Liver (tissue), 8 donors: ENCODE measurements at regions not wholly inside any gene's neighbourhood (a gene's known extent, or its start where the extent isn't known, plus 50 kb on each side); places are given as distances from the start of the nearest gene placed in this dataset.

Experiments
- DNase-seq: peaks from one replicate; pipeline ENCODE4 v3.0.0-alpha.2; 2017; ENCODE audit warnings: low spot score
- H3K27ac ChIP-seq, 2 donors: one replicate each; pipeline ENCODE4 v1.7.0; 2013; ENCODE audit warnings: inconsistent platforms in 2 of 2, low read length in 2 of 2, control low read depth in 1 of 2, low read depth in 1 of 2, mild to moderate bottlenecking in 1 of 2
- H3K27me3 ChIP-seq, 4 donors: one replicate each; pipeline versions ENCODE4 v1.6.1 to v1.7.0; 2013; ENCODE audit warnings: low read length in 3 of 4, inconsistent platforms in 1 of 4, mild to moderate bottlenecking in 1 of 4, moderate library complexity in 1 of 4; ENCODE audit not compliant: control insufficient read depth in 4 of 4, insufficient read depth in 4 of 4
- H3K36me3 ChIP-seq, 4 donors: one replicate each; pipeline versions ENCODE4 v1.6.1 to v1.7.0; 2013; ENCODE audit warnings: low read length in 3 of 4, mild to moderate bottlenecking in 3 of 4, low read depth in 1 of 4, moderate library complexity in 1 of 4; ENCODE audit not compliant: control insufficient read depth in 4 of 4, insufficient read depth in 3 of 4
- H3K4me1 ChIP-seq, 4 donors: one replicate each; pipeline versions ENCODE4 v1.6.1 to v1.7.0; 2013; ENCODE audit warnings: low read length in 3 of 4, mild to moderate bottlenecking in 3 of 4, moderate library complexity in 1 of 4; ENCODE audit not compliant: control insufficient read depth in 4 of 4, insufficient read depth in 4 of 4
- H3K4me3 ChIP-seq, 3 donors: one replicate each; pipeline versions ENCODE4 v1.6.1 to v1.7.0; 2013; ENCODE audit warnings: low read length in 3 of 3, control low read depth in 1 of 3, low read depth in 1 of 3, mild to moderate bottlenecking in 1 of 3
- H3K9ac ChIP-seq, 2 donors: one replicate each; pipeline ENCODE4 v1.7.0; 2013; ENCODE audit warnings: low read length in 2 of 2, mild to moderate bottlenecking in 2 of 2, moderate library complexity in 2 of 2, control low read depth in 1 of 2, low read depth in 1 of 2
- H3K9me3 ChIP-seq, 4 donors: one replicate each; pipeline versions ENCODE4 v1.6.1 to v1.7.0; 2013; ENCODE audit warnings: low read length in 3 of 4; ENCODE audit not compliant: control insufficient read depth in 4 of 4
- EGR1 ChIP-seq, 2 donors: IDR thresholded peaks; 2 replicates each; pipeline ENCODE4 v1.6.1; 2016 to 2018; ENCODE audit warnings: antibody characterized with exemption in 2 of 2, low read depth in 2 of 2
- FOXA1 ChIP-seq: IDR thresholded peaks from 2 replicates; pipeline ENCODE4 v1.6.1; 2016; ENCODE audit warnings: antibody characterized with exemption
- FOXA2 ChIP-seq: IDR thresholded peaks from 2 replicates; pipeline ENCODE4 v1.6.1; 2016; ENCODE audit warnings: antibody characterized with exemption
- GABPA ChIP-seq, 2 donors: IDR thresholded peaks in 1 of 2; conservative IDR thresholded peaks in 1 of 2; 2 replicates each; pipeline ENCODE4 v1.6.1; 2016; ENCODE audit warnings: antibody characterized with exemption in 2 of 2, mild to moderate bottlenecking in 1 of 2, moderate library complexity in 1 of 2
- HNF4A ChIP-seq, 2 donors: conservative IDR thresholded peaks; 2 replicates each; pipeline ENCODE4 v1.6.1; 2016; ENCODE audit warnings: antibody characterized with exemption in 2 of 2, mild to moderate bottlenecking in 2 of 2
- HNF4G ChIP-seq: IDR thresholded peaks from 2 replicates; pipeline ENCODE4 v1.6.1; 2016; ENCODE audit warnings: antibody characterized with exemption
- JUND ChIP-seq, 2 donors: IDR thresholded peaks; 2 replicates each; pipeline ENCODE4 v1.6.1; 2016; ENCODE audit warnings: antibody characterized with exemption in 2 of 2
- NR2F2 ChIP-seq: IDR thresholded peaks from 2 replicates; pipeline ENCODE4 v1.6.1; 2016; ENCODE audit warnings: antibody characterized with exemption
- RAD21 ChIP-seq, 2 donors: IDR thresholded peaks; 2 replicates each; pipeline ENCODE4 v1.6.1; 2016; ENCODE audit warnings: antibody characterized with exemption in 2 of 2, mild to moderate bottlenecking in 2 of 2
- RXRA ChIP-seq, 2 donors: IDR thresholded peaks; 2 replicates each; pipeline ENCODE4 v1.6.1; 2017 to 2018; ENCODE audit warnings: antibody characterized with exemption in 2 of 2, mild to moderate bottlenecking in 1 of 2
- SP1 ChIP-seq: IDR thresholded peaks from 2 replicates; pipeline ENCODE4 v1.6.1; 2018; ENCODE audit warnings: antibody characterized with exemption, mild to moderate bottlenecking
- TAF1 ChIP-seq: conservative IDR thresholded peaks from 2 replicates; pipeline ENCODE4 v1.6.1; 2016; ENCODE audit warnings: antibody characterized with exemption, mild to moderate bottlenecking
- YY1 ChIP-seq: IDR thresholded peaks from 2 replicates; pipeline ENCODE4 v1.6.1; 2016; ENCODE audit warnings: antibody characterized with exemption, mild to moderate bottlenecking
- WGBS: extraction: QIAGEN DNeasy Blood & Tissue Kit; methylation state at CpG from one replicate; pipeline ENCODE4 v1.1.7; 2013; 5-methylcytosine and 5-hydroxymethylcytosine counted together
- TF ChIP-seq, protein P1 (sequence below): IDR thresholded peaks from 2 replicates; pipeline ENCODE4 v1.6.1; 2016; ENCODE audit warnings: antibody characterized with exemption
- TF ChIP-seq, protein P2 (sequence below): fragments of 150-350 bp; IDR thresholded peaks from 2 replicates; pipeline ENCODE4 v1.5.1; 2017; ENCODE audit warnings: improper control_type of control experiment, low read depth, low read length; ENCODE audit not compliant: missing input control
- TF ChIP-seq, protein P3 (sequence below): IDR thresholded peaks from 2 replicates; pipeline ENCODE4 v1.6.1; 2016; ENCODE audit warnings: antibody characterized with exemption
- TF ChIP-seq, protein P4 (sequence below): IDR thresholded peaks from 2 replicates; pipeline ENCODE4 v1.6.1; 2016; ENCODE audit warnings: antibody characterized with exemption, mild to moderate bottlenecking
- TF ChIP-seq, protein P5 (sequence below): IDR thresholded peaks from 2 replicates; pipeline ENCODE4 v1.6.1; 2016; ENCODE audit warnings: antibody characterized with exemption
- donor health status: healthy.
- donor health status: healthy.
- donor health status: healthy.
- donor health status: healthy.
- donor health status: healthy.

DNA sequence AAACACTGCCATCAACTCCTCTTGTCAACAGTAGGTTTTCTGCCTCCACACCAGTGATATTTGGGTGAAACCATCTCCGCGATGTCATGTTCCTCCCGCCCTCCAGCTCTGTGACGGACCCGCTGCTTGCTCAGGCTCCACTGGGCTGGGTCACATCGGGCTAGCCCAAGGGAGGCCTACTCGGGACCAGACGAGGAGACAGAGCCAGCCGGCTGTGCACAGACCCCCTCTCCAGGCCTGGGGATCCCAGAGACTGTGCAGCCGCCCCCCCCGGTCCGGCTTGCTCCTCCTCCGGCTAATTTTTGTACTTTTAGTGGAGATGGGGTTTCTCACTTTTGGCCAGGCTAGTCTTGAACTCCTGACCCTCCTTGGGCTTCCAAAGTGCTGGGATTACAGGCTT, 202.4 kb upstream of the PRDM9 start:
- DNase-seq = no peak

DNA sequence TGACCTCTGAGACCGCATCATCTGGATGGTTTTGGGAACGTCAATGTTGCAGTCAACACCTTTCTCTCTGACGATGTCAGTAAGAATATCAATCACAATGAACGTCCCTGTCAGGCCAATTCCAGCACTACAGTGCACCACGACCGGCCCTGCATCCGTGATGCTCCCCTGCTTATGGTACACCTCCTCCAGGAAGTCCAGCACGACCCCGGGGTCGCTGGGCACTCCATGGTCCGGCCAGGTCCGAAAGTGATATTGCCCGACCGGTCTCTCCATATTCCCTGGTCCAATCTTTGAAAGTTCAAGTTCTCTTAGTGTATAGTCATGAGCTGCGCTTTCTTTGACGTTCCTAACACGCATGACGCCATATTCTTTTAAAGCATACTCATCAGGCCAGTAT, 203.6 kb upstream of the PRDM9 start:
- Histone ChIP-seq H3K27me3 (no peaks in the 10 kb centered on the region), H3K36me3 (no peaks in the 10 kb centered on the region), H3K9me3 (no peaks in the 10 kb centered on the region), H3K27ac (no peak overlapping the region), H3K4me1 (no peaks in the 10 kb centered on the region), H3K9ac (no peak overlapping the region), H3K4me3 (no peak overlapping the region)
- TF ChIP-seq JUND (IDR thresholded peaks at IDR 0.05) (no peak), HNF4G (no peak), GABPA (IDR thresholded peaks at IDR 0.05 in 1 of 2, conservative IDR thresholded peaks at IDR 0.05 in 1 of 2) (no peak), YY1 (no peak), RXRA (IDR thresholded peaks at IDR 0.05) (no peak), HNF4A (conservative IDR thresholded peaks at IDR 0.05) (no peak), SP1 (no peak), EGR1 (IDR thresholded peaks at IDR 0.05; ENCODE audit: low read depth in 2 of 2) (no peak), FOXA2 (no peak), TAF1 (no peak), FOXA1 (no peak), RAD21 (IDR thresholded peaks at IDR 0.05) (no peak), NR2F2 (no peak)
- TF ChIP-seq, protein P1, sequence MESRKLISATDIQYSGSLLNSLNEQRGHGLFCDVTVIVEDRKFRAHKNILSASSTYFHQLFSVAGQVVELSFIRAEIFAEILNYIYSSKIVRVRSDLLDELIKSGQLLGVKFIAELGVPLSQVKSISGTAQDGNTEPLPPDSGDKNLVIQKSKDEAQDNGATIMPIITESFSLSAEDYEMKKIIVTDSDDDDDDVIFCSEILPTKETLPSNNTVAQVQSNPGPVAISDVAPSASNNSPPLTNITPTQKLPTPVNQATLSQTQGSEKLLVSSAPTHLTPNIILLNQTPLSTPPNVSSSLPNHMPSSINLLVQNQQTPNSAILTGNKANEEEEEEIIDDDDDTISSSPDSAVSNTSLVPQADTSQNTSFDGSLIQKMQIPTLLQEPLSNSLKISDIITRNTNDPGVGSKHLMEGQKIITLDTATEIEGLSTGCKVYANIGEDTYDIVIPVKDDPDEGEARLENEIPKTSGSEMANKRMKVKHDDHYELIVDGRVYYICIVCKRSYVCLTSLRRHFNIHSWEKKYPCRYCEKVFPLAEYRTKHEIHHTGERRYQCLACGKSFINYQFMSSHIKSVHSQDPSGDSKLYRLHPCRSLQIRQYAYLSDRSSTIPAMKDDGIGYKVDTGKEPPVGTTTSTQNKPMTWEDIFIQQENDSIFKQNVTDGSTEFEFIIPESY = no peak
- TF ChIP-seq, protein P2, sequence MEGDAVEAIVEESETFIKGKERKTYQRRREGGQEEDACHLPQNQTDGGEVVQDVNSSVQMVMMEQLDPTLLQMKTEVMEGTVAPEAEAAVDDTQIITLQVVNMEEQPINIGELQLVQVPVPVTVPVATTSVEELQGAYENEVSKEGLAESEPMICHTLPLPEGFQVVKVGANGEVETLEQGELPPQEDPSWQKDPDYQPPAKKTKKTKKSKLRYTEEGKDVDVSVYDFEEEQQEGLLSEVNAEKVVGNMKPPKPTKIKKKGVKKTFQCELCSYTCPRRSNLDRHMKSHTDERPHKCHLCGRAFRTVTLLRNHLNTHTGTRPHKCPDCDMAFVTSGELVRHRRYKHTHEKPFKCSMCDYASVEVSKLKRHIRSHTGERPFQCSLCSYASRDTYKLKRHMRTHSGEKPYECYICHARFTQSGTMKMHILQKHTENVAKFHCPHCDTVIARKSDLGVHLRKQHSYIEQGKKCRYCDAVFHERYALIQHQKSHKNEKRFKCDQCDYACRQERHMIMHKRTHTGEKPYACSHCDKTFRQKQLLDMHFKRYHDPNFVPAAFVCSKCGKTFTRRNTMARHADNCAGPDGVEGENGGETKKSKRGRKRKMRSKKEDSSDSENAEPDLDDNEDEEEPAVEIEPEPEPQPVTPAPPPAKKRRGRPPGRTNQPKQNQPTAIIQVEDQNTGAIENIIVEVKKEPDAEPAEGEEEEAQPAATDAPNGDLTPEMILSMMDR = no peak
- TF ChIP-seq, protein P3, sequence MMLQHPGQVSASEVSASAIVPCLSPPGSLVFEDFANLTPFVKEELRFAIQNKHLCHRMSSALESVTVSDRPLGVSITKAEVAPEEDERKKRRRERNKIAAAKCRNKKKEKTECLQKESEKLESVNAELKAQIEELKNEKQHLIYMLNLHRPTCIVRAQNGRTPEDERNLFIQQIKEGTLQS = no peak
- TF ChIP-seq, protein P4, sequence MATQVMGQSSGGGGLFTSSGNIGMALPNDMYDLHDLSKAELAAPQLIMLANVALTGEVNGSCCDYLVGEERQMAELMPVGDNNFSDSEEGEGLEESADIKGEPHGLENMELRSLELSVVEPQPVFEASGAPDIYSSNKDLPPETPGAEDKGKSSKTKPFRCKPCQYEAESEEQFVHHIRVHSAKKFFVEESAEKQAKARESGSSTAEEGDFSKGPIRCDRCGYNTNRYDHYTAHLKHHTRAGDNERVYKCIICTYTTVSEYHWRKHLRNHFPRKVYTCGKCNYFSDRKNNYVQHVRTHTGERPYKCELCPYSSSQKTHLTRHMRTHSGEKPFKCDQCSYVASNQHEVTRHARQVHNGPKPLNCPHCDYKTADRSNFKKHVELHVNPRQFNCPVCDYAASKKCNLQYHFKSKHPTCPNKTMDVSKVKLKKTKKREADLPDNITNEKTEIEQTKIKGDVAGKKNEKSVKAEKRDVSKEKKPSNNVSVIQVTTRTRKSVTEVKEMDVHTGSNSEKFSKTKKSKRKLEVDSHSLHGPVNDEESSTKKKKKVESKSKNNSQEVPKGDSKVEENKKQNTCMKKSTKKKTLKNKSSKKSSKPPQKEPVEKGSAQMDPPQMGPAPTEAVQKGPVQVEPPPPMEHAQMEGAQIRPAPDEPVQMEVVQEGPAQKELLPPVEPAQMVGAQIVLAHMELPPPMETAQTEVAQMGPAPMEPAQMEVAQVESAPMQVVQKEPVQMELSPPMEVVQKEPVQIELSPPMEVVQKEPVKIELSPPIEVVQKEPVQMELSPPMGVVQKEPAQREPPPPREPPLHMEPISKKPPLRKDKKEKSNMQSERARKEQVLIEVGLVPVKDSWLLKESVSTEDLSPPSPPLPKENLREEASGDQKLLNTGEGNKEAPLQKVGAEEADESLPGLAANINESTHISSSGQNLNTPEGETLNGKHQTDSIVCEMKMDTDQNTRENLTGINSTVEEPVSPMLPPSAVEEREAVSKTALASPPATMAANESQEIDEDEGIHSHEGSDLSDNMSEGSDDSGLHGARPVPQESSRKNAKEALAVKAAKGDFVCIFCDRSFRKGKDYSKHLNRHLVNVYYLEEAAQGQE = no peak
- TF ChIP-seq, protein P5, sequence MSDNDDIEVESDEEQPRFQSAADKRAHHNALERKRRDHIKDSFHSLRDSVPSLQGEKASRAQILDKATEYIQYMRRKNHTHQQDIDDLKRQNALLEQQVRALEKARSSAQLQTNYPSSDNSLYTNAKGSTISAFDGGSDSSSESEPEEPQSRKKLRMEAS = no peak
- no peak for DNase-seq
- 87% methylated on average over 18 of the region's 18 CpGs for WGBS

More for the DNA sequence above, 202.4 kb upstream of the PRDM9 start:
- no peaks in the 10 kb centered on the region for H3K36me3 ChIP-seq
- no peaks in the 10 kb centered on the region for H3K4me1 ChIP-seq
- H3K9ac ChIP-seq = no peak overlapping the region
- no peaks in the 10 kb centered on the region for H3K9me3 ChIP-seq
- 87% methylated on average over 13 of the region's 13 CpGs for WGBS
- no peak overlapping the region for H3K27ac ChIP-seq
- no peak overlapping the region for H3K4me3 ChIP-seq
- H3K27me3 ChIP-seq = no peaks in the 10 kb centered on the region
- TF ChIP-seq RAD21 (IDR thresholded peaks at IDR 0.05) (no peak), EGR1 (IDR thresholded peaks at IDR 0.05; ENCODE audit: low read depth in 2 of 2) (no peak), JUND (IDR thresholded peaks at IDR 0.05) (no peak), TAF1 (no peak), GABPA (IDR thresholded peaks at IDR 0.05 in 1 of 2, conservative IDR thresholded peaks at IDR 0.05 in 1 of 2) (no peak), HNF4A (conservative IDR thresholded peaks at IDR 0.05) (no peak)
